ENCODE measurements at regions not wholly inside any gene's neighbourhood (a gene's known extent, or its start where the extent isn't known, plus 50 kb on each side); places are given as distances from the start of the nearest gene placed in this dataset.
A peak's percentile ranks its signal among the peaks of the same experiment; 100 is the strongest.
"Not testable (repeated sequence)": the region's sequence is repeated elsewhere in the genome, so short reads cannot be mapped to it uniquely, and the experiment has no call there.

DNA sequence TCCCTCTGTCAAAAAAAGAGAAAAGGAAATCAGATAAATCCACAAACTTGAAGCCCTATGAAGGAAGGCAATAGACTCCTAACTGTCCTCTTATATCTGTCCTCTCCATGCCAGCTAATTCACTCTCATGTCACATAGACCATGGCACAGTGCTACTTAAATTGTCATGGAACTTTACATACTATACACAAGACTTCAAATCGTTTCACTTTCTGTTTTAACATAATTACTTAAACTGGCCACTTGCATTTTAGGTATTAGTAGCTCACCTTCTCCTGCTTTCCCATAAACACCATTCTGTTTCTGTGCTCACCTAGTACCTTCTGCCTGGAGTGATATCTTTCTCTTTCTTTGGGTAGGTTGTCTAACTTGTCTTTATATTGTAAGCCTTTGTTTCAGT is 816.7 kb upstream of the KIF2B start:
- H3K27me3 ChIP-seq (ENCODE audit: control insufficient read depth, insufficient read depth): no peaks in the 10 kb centered on the region
- H3K27ac ChIP-seq (ENCODE audit: low read length): no peak overlapping the region
- no peaks in the 10 kb centered on the region for H3K9me3 ChIP-seq (ENCODE audit: control insufficient read depth, low read length)
- ATAC-seq: no peak
- DNase-seq: no peak
- no peaks in the 10 kb centered on the region for H3K4me1 ChIP-seq (ENCODE audit: control insufficient read depth, insufficient read depth, low read length)
- no peak overlapping the region for H3K4me3 ChIP-seq (ENCODE audit: low read length)
- 67% methylated on average over 1 of the region's 1 CpG for WGBS
- intact Hi-C loops (cut with DNase I): no loop called here

GRCh38 chr17:53004902-53005301 is 817.8 kb upstream of the KIF2B start:
- H3K4me1 ChIP-seq (ENCODE audit: control insufficient read depth, insufficient read depth, low read length): no peaks in the 10 kb centered on the region
- H3K27ac ChIP-seq (ENCODE audit: low read length): no peak overlapping the region
- DNase-seq (no peak), ATAC-seq (no peak)
- H3K4me3 ChIP-seq (ENCODE audit: low read length): no peak overlapping the region
- H3K27me3 ChIP-seq (ENCODE audit: control insufficient read depth, insufficient read depth): no peaks in the 10 kb centered on the region
- H3K9me3 ChIP-seq (ENCODE audit: control insufficient read depth, low read length): no peaks in the 10 kb centered on the region
- intact Hi-C loops (cut with DNase I): no loop called here

DNA sequence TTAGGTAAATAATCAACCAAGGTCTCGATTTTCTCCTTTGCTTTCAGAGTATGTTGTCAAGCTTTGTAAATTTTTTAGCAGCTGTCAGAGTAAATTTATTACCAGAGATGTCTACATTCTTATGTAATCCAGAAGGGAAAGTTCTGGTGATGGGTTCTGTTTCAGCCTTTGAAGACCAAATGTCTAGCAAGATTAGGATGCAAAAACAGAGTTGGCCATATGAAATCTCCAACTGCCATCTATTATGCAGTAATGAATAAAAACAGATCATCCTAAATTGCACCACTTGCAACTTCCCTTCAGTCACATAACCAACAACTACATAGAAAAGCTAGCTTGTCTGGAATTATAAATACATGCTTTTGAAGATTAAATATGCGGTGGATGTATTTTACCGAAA is 826.8 kb upstream of the KIF2B start:
- Histone ChIP-seq H3K4me1 (ENCODE audit: control insufficient read depth, insufficient read depth, low read length) (no peaks in the 10 kb centered on the region), H3K27me3 (ENCODE audit: control insufficient read depth, insufficient read depth) (no peaks in the 10 kb centered on the region), H3K27ac (ENCODE audit: low read length) (no peak overlapping the region), H3K9me3 (ENCODE audit: control insufficient read depth, low read length) (no peaks in the 10 kb centered on the region), H3K4me3 (ENCODE audit: low read length) (no peak overlapping the region)
- WGBS: 79% methylated on average over 3 of the region's 3 CpGs
- DNase-seq (no peak), ATAC-seq (no peak)
- intact Hi-C loops (cut with DNase I): no loop called here

DNA sequence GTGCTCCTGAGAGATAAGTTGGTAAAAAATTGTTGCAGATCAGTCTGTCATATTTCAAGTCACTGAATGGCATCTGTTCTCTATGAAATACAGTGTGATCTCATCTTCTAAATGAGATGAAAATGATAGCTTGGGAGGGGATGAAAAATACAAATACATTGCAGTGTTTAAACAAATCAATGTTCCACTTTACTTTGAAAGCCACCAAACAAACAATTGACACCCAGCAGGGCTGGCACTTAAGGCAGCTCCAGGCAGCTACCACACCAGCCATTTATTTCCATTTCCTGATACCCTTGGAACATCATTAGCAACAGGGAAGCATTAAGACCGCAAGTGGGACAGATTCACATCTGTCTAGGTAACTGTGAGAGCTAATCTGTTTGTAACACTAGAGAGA is 827.6 kb upstream of the KIF2B start:
- DNase-seq (no peak), ATAC-seq (no peak)
- Histone ChIP-seq H3K27ac (ENCODE audit: low read length) (no peak overlapping the region), H3K27me3 (ENCODE audit: control insufficient read depth, insufficient read depth) (no peaks in the 10 kb centered on the region), H3K4me1 (ENCODE audit: control insufficient read depth, insufficient read depth, low read length) (no peaks in the 10 kb centered on the region), H3K4me3 (ENCODE audit: low read length) (no peak overlapping the region), H3K9me3 (ENCODE audit: control insufficient read depth, low read length) (no peaks in the 10 kb centered on the region)
- intact Hi-C loops (cut with DNase I): no loop called here
- WGBS: 76% methylated on average over 1 of the region's 1 CpG

DNA sequence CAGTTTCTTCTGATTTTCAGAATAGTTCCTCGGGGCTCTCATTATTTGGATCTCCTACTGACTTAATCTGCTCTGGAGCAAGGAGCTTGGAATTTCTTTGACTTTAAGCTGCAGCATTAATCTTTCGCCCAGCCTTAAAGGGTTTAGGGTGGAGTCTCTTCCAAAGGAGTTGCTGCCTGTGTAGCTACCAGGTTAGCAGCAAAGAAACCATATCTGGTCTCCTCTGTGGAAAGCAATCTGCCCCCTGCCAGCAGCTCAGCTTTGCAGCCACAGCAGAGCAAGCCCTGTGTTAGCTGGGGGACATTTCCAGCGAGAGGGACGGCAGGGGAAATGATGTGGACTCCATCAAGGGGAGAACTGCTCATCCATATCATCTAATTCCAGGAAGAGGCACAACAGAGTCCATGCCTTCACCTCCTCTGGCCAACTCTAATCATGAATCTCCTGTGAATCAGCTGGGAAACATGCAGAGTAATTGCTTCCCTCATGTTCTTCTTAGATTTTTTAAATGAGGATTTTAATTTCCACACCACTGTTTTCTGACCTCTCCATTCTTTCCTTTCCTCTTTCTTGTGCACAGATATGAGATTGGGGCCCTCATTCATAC is 827.6 kb upstream of the CA10 start:
- H3K9me3 ChIP-seq (ENCODE audit: control insufficient read depth, low read length): no peaks in the 10 kb centered on the region
- DNase-seq (peak in 1 of 3 donors; percentile 6), ATAC-seq (no peak)
- intact Hi-C loops (cut with DNase I): no loop called here
- H3K27ac ChIP-seq (ENCODE audit: low read length): no peak overlapping the region
- no peaks in the 10 kb centered on the region for H3K4me1 ChIP-seq (ENCODE audit: control insufficient read depth, insufficient read depth, low read length)
- H3K4me3 ChIP-seq (ENCODE audit: low read length): no peak overlapping the region
- 38% methylated on average over 4 of the region's 4 CpGs for WGBS
- H3K27me3 ChIP-seq (ENCODE audit: control insufficient read depth, insufficient read depth): no peaks in the 10 kb centered on the region

GRCh38 chr17:52982331-52982730 is 823.8 kb upstream of the CA10 start:
- H3K4me1 ChIP-seq (ENCODE audit: control insufficient read depth, insufficient read depth, low read length): no peaks in the 10 kb centered on the region
- no peaks in the 10 kb centered on the region for H3K9me3 ChIP-seq (ENCODE audit: control insufficient read depth, low read length)
- intact Hi-C loops (cut with DNase I): no loop called here

DNA sequence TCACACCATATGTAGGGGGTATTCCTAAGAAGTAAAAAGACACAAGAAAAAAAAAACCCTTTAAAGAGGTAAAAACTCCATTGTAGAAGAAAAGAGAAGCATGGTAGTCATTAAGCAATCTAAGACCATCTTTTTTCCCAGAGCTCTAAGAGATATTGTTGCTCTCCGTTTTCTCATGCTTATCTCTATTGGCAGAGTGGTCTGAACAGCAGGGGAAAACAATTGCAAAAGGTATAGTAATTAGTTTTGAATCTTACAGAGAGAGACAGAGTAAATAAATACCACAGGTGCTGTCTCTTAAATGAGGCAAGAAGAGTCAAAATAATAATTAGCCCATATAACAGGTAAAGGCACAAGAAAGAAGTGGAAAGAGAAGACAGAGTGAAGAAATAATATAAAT is 821.4 kb upstream of the CA10 start:
- intact Hi-C loops (cut with DNase I): no loop called here
- 30% methylated on average over 1 of the region's 1 CpG for WGBS
- H3K27ac ChIP-seq (ENCODE audit: low read length): no peak overlapping the region
- no peaks in the 10 kb centered on the region for H3K9me3 ChIP-seq (ENCODE audit: control insufficient read depth, low read length)
- H3K4me1 ChIP-seq (ENCODE audit: control insufficient read depth, insufficient read depth, low read length): no peaks in the 10 kb centered on the region
- no peaks in the 10 kb centered on the region for H3K27me3 ChIP-seq (ENCODE audit: control insufficient read depth, insufficient read depth)
- no peak overlapping the region for H3K4me3 ChIP-seq (ENCODE audit: low read length)
- no peak for DNase-seq
- no peak for ATAC-seq

More at GRCh38 chr17:52982331-52982730, 823.8 kb upstream of the CA10 start:
- ATAC-seq (no peak), DNase-seq (no peak)
- Histone ChIP-seq H3K27ac (ENCODE audit: low read length) (no peak overlapping the region), H3K27me3 (ENCODE audit: control insufficient read depth, insufficient read depth) (no peaks in the 10 kb centered on the region), H3K4me3 (ENCODE audit: low read length) (no peak overlapping the region)
- WGBS: 97% methylated on average over 1 of the region's 1 CpG

DNA sequence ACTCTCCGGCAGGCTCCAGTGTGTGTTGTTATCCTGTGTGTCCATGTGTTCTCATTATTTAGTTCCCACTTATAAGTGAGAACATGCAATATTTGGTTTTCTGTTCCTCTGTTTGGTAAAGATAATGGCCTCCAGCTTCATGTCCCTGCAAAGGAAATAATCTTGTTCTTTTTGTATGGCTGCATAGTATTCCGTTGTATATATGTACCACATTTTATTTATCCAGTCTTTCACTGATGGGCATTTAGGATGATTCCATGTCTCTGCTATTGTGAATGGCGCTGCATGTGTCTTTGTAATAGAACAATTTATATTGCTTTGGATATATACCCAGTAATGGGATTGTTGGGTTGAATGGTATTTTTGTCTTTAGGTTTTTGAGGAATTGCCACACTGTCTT is 807.3 kb upstream of the CA10 start:
- DNase-seq (no peak), ATAC-seq (no peak)
- no peaks in the 10 kb centered on the region for H3K27me3 ChIP-seq (ENCODE audit: control insufficient read depth, insufficient read depth)
- WGBS: 88% methylated on average over 3 of the region's 3 CpGs
- intact Hi-C loops (cut with DNase I): no loop called here
- no peaks in the 10 kb centered on the region for H3K9me3 ChIP-seq (ENCODE audit: control insufficient read depth, low read length)
- no peak overlapping the region for H3K27ac ChIP-seq (ENCODE audit: low read length)
- no peaks in the 10 kb centered on the region for H3K4me1 ChIP-seq (ENCODE audit: control insufficient read depth, insufficient read depth, low read length)
- H3K4me3 ChIP-seq (ENCODE audit: low read length): no peak overlapping the region

DNA sequence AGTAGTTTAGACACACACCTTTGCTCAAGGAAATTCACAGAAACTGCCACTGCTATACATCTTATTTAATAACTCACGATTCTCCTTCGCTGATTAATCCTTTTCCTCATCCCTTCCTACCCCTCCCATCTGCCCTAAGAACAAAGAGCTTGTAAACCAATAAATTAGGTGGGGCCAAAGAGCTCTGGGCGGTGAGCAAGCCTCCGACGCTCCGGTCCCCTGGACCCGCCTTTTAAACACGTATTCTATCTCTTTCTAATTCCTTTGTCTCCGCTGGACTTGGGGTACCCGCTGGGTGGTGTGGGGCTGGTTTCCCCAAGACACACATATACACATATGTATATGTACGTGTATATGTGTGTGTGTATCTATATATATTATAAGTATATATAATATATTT is 803.2 kb upstream of the CA10 start:
- H3K4me1 ChIP-seq (ENCODE audit: control insufficient read depth, insufficient read depth, low read length); intact Hi-C loops (cut with DNase I); H3K27ac ChIP-seq (ENCODE audit: low read length); DNase-seq; H3K27me3 ChIP-seq (ENCODE audit: control insufficient read depth, insufficient read depth); ATAC-seq; H3K4me3 ChIP-seq (ENCODE audit: low read length); H3K9me3 ChIP-seq (ENCODE audit: control insufficient read depth, low read length): not testable (repeated sequence)
- WGBS: 82% methylated on average over 11 of the region's 11 CpGs

- Histone ChIP-seq H3K27ac (ENCODE audit: low read length) (no peak overlapping the region), H3K4me3 (ENCODE audit: low read length) (no peak overlapping the region), H3K27me3 (ENCODE audit: control insufficient read depth, insufficient read depth) (no peaks in the 10 kb centered on the region), H3K9me3 (ENCODE audit: control insufficient read depth, low read length) (no peaks in the 10 kb centered on the region), H3K4me1 (ENCODE audit: control insufficient read depth, insufficient read depth, low read length) (no peaks in the 10 kb centered on the region)
- WGBS: 79% methylated on average over 5 of the region's 5 CpGs
- ATAC-seq (no peak), DNase-seq (no peak)
- intact Hi-C loops (cut with DNase I): no loop called here
These were observed 798.9 kb upstream of the CA10 start for GRCh38 chr17:52957411-52957810.

GRCh38 chr17:52947418-52947817 is 788.9 kb upstream of the CA10 start:
- ATAC-seq (no peak), DNase-seq (no peak)
- H3K9me3 ChIP-seq (ENCODE audit: control insufficient read depth, low read length): no peaks in the 10 kb centered on the region
- intact Hi-C loops (cut with DNase I): no loop called here
- H3K27me3 ChIP-seq (ENCODE audit: control insufficient read depth, insufficient read depth): no peaks in the 10 kb centered on the region
- WGBS: 63% methylated on average over 3 of the region's 3 CpGs
- H3K4me1 ChIP-seq (ENCODE audit: control insufficient read depth, insufficient read depth, low read length): no peaks in the 10 kb centered on the region
- no peak overlapping the region for H3K27ac ChIP-seq (ENCODE audit: low read length)
- no peak overlapping the region for H3K4me3 ChIP-seq (ENCODE audit: low read length)

DNA sequence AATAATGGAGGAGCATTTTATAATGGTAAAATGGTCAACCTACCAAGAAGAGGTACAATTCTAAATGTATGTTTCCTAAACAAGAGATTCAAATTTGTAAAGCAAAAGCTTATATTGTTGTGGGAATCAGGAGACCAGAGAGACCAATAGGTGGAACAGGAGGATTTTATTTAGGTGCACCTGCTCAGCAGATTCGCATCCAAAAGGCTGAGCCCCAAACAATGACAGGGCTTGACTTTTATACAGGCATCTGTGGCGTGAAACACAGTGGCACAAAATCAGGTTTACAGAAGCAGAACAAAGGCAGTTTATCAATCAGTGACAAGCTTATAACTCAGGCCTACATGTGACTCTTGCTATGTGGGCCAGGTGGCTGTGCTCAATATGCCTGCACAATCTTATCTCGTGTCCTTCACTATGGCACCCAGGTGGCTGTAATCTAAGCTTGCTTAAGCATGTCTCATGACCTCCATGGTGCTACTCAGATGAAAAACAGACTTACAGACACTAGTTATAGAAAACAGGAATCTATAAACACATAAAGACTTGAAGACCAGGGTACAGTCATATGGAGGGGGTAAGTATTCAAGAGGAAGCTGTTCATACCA is 780.2 kb upstream of the CA10 start:
- WGBS: 84% methylated on average over 3 of the region's 3 CpGs
- intact Hi-C loops (cut with DNase I): no loop called here
- ATAC-seq: no peak

More for the DNA sequence above, 780.2 kb upstream of the CA10 start:
- Histone ChIP-seq H3K27ac (ENCODE audit: low read length) (no peak overlapping the region), H3K4me3 (ENCODE audit: low read length) (no peak overlapping the region), H3K27me3 (ENCODE audit: control insufficient read depth, insufficient read depth) (no peaks in the 10 kb centered on the region), H3K9me3 (ENCODE audit: control insufficient read depth, low read length) (no peaks in the 10 kb centered on the region), H3K4me1 (ENCODE audit: control insufficient read depth, insufficient read depth, low read length) (no peaks in the 10 kb centered on the region)
- no peak for DNase-seq
